ENCODE measurements at regions not wholly inside any gene's neighbourhood (a gene's known extent, or its start where the extent isn't known, plus 50 kb on each side); places are given as distances from the start of the nearest gene placed in this dataset.

GRCh38 chr3:64816355-64816754, 128.6 kb upstream of the ADAMTS9 start:
- no peak for TF ChIP-seq FOXM1 (IDR thresholded peaks at IDR 0.05; ENCODE audit: borderline replicate concordance)

GRCh38 chr3:64815789-64816188, 128.0 kb upstream of the ADAMTS9 start:
- ChIA-PET POLR2A (no interaction called here), CTCF (no interaction called here)
- DNase-seq (ENCODE audit: extremely low spot score): no peak
- no peak for TF ChIP-seq LEF1 (IDR thresholded peaks at IDR 0.05; ENCODE audit: borderline replicate concordance)
- TF ChIP-seq SP1 (IDR thresholded peaks at IDR 0.05): no peak
- no peak for TF ChIP-seq CTBP1 (IDR thresholded peaks at IDR 0.05; ENCODE audit: borderline replicate concordance)
- no peak for TF ChIP-seq FOXA1 (IDR thresholded peaks at IDR 0.05)
- TF ChIP-seq ELF4 (IDR thresholded peaks at IDR 0.05): no peak
- no peak for TF ChIP-seq SUZ12 (IDR thresholded peaks at IDR 0.05)
- TF ChIP-seq ARNT (IDR thresholded peaks at IDR 0.05): no peak
- TF ChIP-seq TARDBP (IDR thresholded peaks at IDR 0.05): no peak

More at GRCh38 chr3:64816355-64816754, 128.6 kb upstream of the ADAMTS9 start:
- POLR2A ChIA-PET: no interaction called here
- CTCF ChIA-PET: no interaction called here
- DNase-seq (ENCODE audit: extremely low spot score): no peak

- ChIA-PET CTCF (no interaction called here), POLR2A (no interaction called here)
Measured at GRCh38 chr3:64815195-64815631, 127.4 kb upstream of the ADAMTS9 start.

GRCh38 chr3:64814351-64814750, 126.6 kb upstream of the ADAMTS9 start:
- CTCF ChIA-PET: no interaction called here
- TF ChIP-seq SUZ12 (IDR thresholded peaks at IDR 0.05): no peak
- no peak for TF ChIP-seq L3MBTL2 (conservative IDR thresholded peaks at IDR 0.05)
- TF ChIP-seq ARNT (IDR thresholded peaks at IDR 0.05): no peak
- no peak for TF ChIP-seq CTBP1 (IDR thresholded peaks at IDR 0.05; ENCODE audit: borderline replicate concordance)
- no peak for TF ChIP-seq BHLHE40 (IDR thresholded peaks at IDR 0.05; ENCODE audit: borderline replicate concordance)
- no peak for TF ChIP-seq TARDBP (IDR thresholded peaks at IDR 0.05)
- TF ChIP-seq HDGF (IDR thresholded peaks at IDR 0.05; ENCODE audit: borderline replicate concordance): no peak
- no peak for TF ChIP-seq NFRKB (IDR thresholded peaks at IDR 0.05)
- no peak for TF ChIP-seq PKNOX1 (IDR thresholded peaks at IDR 0.05)
- TF ChIP-seq FOXM1 (IDR thresholded peaks at IDR 0.05; ENCODE audit: borderline replicate concordance): no peak
- TF ChIP-seq LEF1 (IDR thresholded peaks at IDR 0.05; ENCODE audit: borderline replicate concordance): no peak
- no peak for TF ChIP-seq ELF4 (IDR thresholded peaks at IDR 0.05)
- TF ChIP-seq SP1 (IDR thresholded peaks at IDR 0.05): no peak
- no peak for TF ChIP-seq FOXK2 (IDR thresholded peaks at IDR 0.05)
- no peak for TF ChIP-seq FOXA1 (IDR thresholded peaks at IDR 0.05)

More at GRCh38 chr3:64815195-64815631, 127.4 kb upstream of the ADAMTS9 start:
- no peak for DNase-seq (ENCODE audit: extremely low spot score)
- TF ChIP-seq BHLHE40 (IDR thresholded peaks at IDR 0.05; ENCODE audit: borderline replicate concordance) (no peak), ARNT (IDR thresholded peaks at IDR 0.05) (no peak), FOXA1 (IDR thresholded peaks at IDR 0.05) (no peak), HDGF (IDR thresholded peaks at IDR 0.05; ENCODE audit: borderline replicate concordance) (no peak), L3MBTL2 (conservative IDR thresholded peaks at IDR 0.05) (no peak), NFRKB (IDR thresholded peaks at IDR 0.05) (no peak), PKNOX1 (IDR thresholded peaks at IDR 0.05) (no peak), FOXM1 (IDR thresholded peaks at IDR 0.05; ENCODE audit: borderline replicate concordance) (no peak), CTBP1 (IDR thresholded peaks at IDR 0.05; ENCODE audit: borderline replicate concordance) (no peak), SUZ12 (IDR thresholded peaks at IDR 0.05) (no peak), ZNF384 (IDR thresholded peaks at IDR 0.05) (no peak)

GRCh38 chr3:64813326-64813725, 125.5 kb upstream of the ADAMTS9 start:
- no peak for TF ChIP-seq ARNT (IDR thresholded peaks at IDR 0.05)
- no peak for TF ChIP-seq FOXM1 (IDR thresholded peaks at IDR 0.05; ENCODE audit: borderline replicate concordance)
- no peak for TF ChIP-seq L3MBTL2 (conservative IDR thresholded peaks at IDR 0.05)
- no peak for TF ChIP-seq PKNOX1 (IDR thresholded peaks at IDR 0.05)
- TF ChIP-seq FOXK2 (IDR thresholded peaks at IDR 0.05): no peak
- no peak for TF ChIP-seq ELF4 (IDR thresholded peaks at IDR 0.05)
- no peak for DNase-seq (ENCODE audit: extremely low spot score)
- CTCF ChIA-PET: no interaction called here
- POLR2A ChIA-PET: no interaction called here

More at GRCh38 chr3:64814351-64814750, 126.6 kb upstream of the ADAMTS9 start:
- no peak for DNase-seq (ENCODE audit: extremely low spot score)
- POLR2A ChIA-PET: no interaction called here

- no peak for DNase-seq (ENCODE audit: extremely low spot score)
- CTCF ChIA-PET: no interaction called here
- no peak for TF ChIP-seq PKNOX1 (IDR thresholded peaks at IDR 0.05)
- TF ChIP-seq NFRKB (IDR thresholded peaks at IDR 0.05): no peak
- no peak for TF ChIP-seq HDGF (IDR thresholded peaks at IDR 0.05; ENCODE audit: borderline replicate concordance)
- TF ChIP-seq L3MBTL2 (conservative IDR thresholded peaks at IDR 0.05): no peak
- TF ChIP-seq ARNT (IDR thresholded peaks at IDR 0.05): no peak
- TF ChIP-seq FOXA1 (IDR thresholded peaks at IDR 0.05): no peak
- no peak for TF ChIP-seq BHLHE40 (IDR thresholded peaks at IDR 0.05; ENCODE audit: borderline replicate concordance)
- no peak for TF ChIP-seq LEF1 (IDR thresholded peaks at IDR 0.05; ENCODE audit: borderline replicate concordance)
- TF ChIP-seq ELF4 (IDR thresholded peaks at IDR 0.05): no peak
- TF ChIP-seq FOXK2 (IDR thresholded peaks at IDR 0.05): no peak
- TF ChIP-seq CTBP1 (IDR thresholded peaks at IDR 0.05; ENCODE audit: borderline replicate concordance): no peak
- TF ChIP-seq TARDBP (IDR thresholded peaks at IDR 0.05): no peak
- TF ChIP-seq SUZ12 (IDR thresholded peaks at IDR 0.05): no peak
- no peak for TF ChIP-seq ZNF384 (IDR thresholded peaks at IDR 0.05)
- POLR2A ChIA-PET: no interaction called here
Measured at GRCh38 chr3:64809086-64809485, 121.3 kb upstream of the ADAMTS9 start.

Measured in HEK293T (cell line).